WTC11 (cell line): ENCODE measurements at regions not wholly inside any gene's neighbourhood (a gene's known extent, or its start where the extent isn't known, plus 50 kb on each side); places are given as distances from the start of the nearest gene placed in this dataset.

ENCODE experiments used
- ATAC-seq: fragments of 200-7000 bp; cut with Tn5 transposase; 2 replicates; pipeline ENCODE4 v1.10.0; 2021; ENCODE audit warnings: mild to moderate bottlenecking, moderate library complexity
- CTCF ChIA-PET: fragments of 300-600 bp; sonication (Branson Sonifier 250); formaldehyde crosslinking; loops from one replicate; lab custom pipeline; 2021; ENCODE audit warnings: antibody characterized with exemption; lab: Charles Lee
- POLR2A ChIA-PET: fragments of 350-600 bp; sonication (Branson Sonifier 250); formaldehyde crosslinking; loops from one replicate; lab custom pipeline; 2021; ENCODE audit warnings: antibody characterized with exemption; lab: Charles Lee
- DNase-seq: peaks from one replicate; pipeline ENCODE4 v3.0.0; 2021; ENCODE audit warnings: low spot score
- H3K27ac Mint-ChIP-seq: 2 replicates; pipeline ENCODE4 v1.8.0; 2021; ENCODE audit warnings: mixed read lengths
- H3K27me3 Mint-ChIP-seq: 2 replicates; pipeline ENCODE4 v1.8.0; 2021; ENCODE audit warnings: low read depth, mild to moderate bottlenecking, moderate library complexity, mixed read lengths
- H3K36me3 Mint-ChIP-seq: 2 replicates; pipeline ENCODE4 v1.8.0; 2021; ENCODE audit warnings: mixed read lengths
- H3K4me1 Mint-ChIP-seq: 2 replicates; pipeline ENCODE4 v1.8.0; 2022; ENCODE audit warnings: mixed read lengths
- H3K4me3 Mint-ChIP-seq: 2 replicates; pipeline ENCODE4 v1.8.0; 2021; ENCODE audit warnings: mild to moderate bottlenecking, moderate library complexity, mixed read lengths
- H3K9me3 Mint-ChIP-seq: 2 replicates; pipeline ENCODE4 v1.8.0; 2021; ENCODE audit warnings: mixed read lengths
- ATF1 ChIP-seq: sonication (generic); formaldehyde crosslinking; IDR thresholded peaks from 2 replicates; pipeline ENCODE4 v1.8.1; 2023; ENCODE audit warnings: mild to moderate bottlenecking, moderate library complexity, missing genetic modification reagents
- KAT7 ChIP-seq: sonication (generic); formaldehyde crosslinking; IDR thresholded peaks from 2 replicates; pipeline ENCODE4 v1.8.1; 2023; ENCODE audit warnings: missing genetic modification reagents, mild to moderate bottlenecking, borderline replicate concordance
- OVOL2 ChIP-seq: fragments of 250-450 bp; sonication (Bioruptor Pico); IDR thresholded peaks from 2 replicates; pipeline ENCODE4 v1.9.0; 2021; ENCODE audit warnings: mild to moderate bottlenecking, borderline replicate concordance
- RORB ChIP-seq: fragments of 250-450 bp; sonication (Bioruptor Pico); IDR thresholded peaks from 2 replicates; pipeline ENCODE4 v1.9.0; 2021; ENCODE audit warnings: mild to moderate bottlenecking
- SMAD3 ChIP-seq: sonication (generic); formaldehyde crosslinking; IDR thresholded peaks from 2 replicates; pipeline ENCODE4 v1.8.0; 2022; ENCODE audit warnings: missing genetic modification reagents, mild to moderate bottlenecking, borderline replicate concordance
- SOX15 ChIP-seq: fragments of 250-450 bp; sonication (Bioruptor Pico); IDR thresholded peaks from 2 replicates; pipeline ENCODE4 v1.9.0; 2021; ENCODE audit warnings: mild to moderate bottlenecking
- TF ChIP-seq, protein P1 (sequence below): sonication (generic); formaldehyde crosslinking; IDR thresholded peaks from 2 replicates; pipeline ENCODE4 v1.8.0; 2022; ENCODE audit warnings: mild to moderate bottlenecking, missing genetic modification reagents
- TF ChIP-seq, protein P2 (sequence below): sonication (generic); formaldehyde crosslinking; IDR thresholded peaks from 2 replicates; pipeline ENCODE4 v1.8.0; 2022; ENCODE audit warnings: missing genetic modification reagents
- TF ChIP-seq, protein P3 (sequence below): sonication (generic); formaldehyde crosslinking; conservative IDR thresholded peaks from 2 replicates; pipeline ENCODE4 v1.8.1; 2022; ENCODE audit warnings: mild to moderate bottlenecking, missing genetic modification reagents
- TF ChIP-seq, protein P4 (sequence below): sonication (generic); formaldehyde crosslinking; IDR thresholded peaks from 2 replicates; pipeline ENCODE4 v1.8.0; 2023; ENCODE audit warnings: missing genetic modification reagents
- TF ChIP-seq, protein P5 (sequence below): fragments of 250-450 bp; sonication (Bioruptor Pico); IDR thresholded peaks from 2 replicates; pipeline ENCODE4 v1.9.0; 2021; ENCODE audit warnings: moderate library complexity, mild to moderate bottlenecking, inconsistent platforms, borderline replicate concordance
- TF ChIP-seq, protein P6 (sequence below): sonication (generic); formaldehyde crosslinking; IDR thresholded peaks from 2 replicates; pipeline ENCODE4 v1.8.1; 2023; ENCODE audit warnings: mild to moderate bottlenecking, missing genetic modification reagents, moderate library complexity
- TF ChIP-seq, protein P7 (sequence below): sonication (generic); formaldehyde crosslinking; IDR thresholded peaks from 2 replicates; pipeline ENCODE4 v1.8.0; 2023; ENCODE audit warnings: mild to moderate bottlenecking, missing genetic modification reagents
- TF ChIP-seq, protein P8 (sequence below): sonication (generic); formaldehyde crosslinking; IDR thresholded peaks from 2 replicates; pipeline ENCODE4 v1.8.0; 2022; ENCODE audit warnings: mild to moderate bottlenecking, missing genetic modification reagents

DNA sequence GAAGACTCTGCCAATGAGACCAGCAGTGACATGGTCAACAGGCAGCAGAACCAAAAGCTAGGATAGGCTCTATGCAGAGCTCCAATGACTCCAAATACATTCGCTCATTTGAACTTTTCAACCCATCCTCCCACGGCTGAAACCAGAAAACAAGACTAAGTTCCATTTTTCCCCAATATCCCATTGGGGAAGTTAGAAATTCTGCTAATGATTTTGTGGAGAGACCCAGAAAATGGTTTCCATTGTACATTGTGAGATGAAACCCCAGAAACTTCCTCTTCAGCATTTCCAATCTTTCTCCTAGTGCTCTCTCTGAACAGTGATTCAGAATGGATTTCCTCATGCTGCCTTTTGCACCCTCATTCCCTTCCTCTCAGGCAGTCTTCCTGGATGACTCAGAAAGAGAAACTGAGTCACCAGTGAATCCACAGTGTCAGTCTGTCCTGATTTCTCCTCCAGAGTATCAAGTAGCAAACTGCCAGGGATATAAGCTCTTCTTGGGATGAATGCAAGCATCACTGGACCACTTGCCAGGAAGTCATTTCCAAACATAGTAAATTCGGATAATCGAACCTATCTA lies 467.7 kb upstream of the ID2 start:
- no peaks in the 10 kb centered on the region; the same call in 1 of the 2 replicates for H3K27me3 Mint-ChIP-seq
- peaks cover 26% of the 10 kb centered on the region for H3K4me1 Mint-ChIP-seq
- ATAC-seq: no peak
- H3K36me3 Mint-ChIP-seq: peaks cover 5% of the 10 kb centered on the region
- H3K27ac Mint-ChIP-seq: no peak overlapping the region
- TF ChIP-seq SOX15 (CRISPR knock-in tag) (no peak), ATF1 (no peak), KAT7 (CRISPR knock-in tag) (no peak), OVOL2 (CRISPR knock-in tag) (no peak), RORB (CRISPR knock-in tag) (no peak), SMAD3 (CRISPR knock-in tag) (no peak)
- TF ChIP-seq, protein P1, sequence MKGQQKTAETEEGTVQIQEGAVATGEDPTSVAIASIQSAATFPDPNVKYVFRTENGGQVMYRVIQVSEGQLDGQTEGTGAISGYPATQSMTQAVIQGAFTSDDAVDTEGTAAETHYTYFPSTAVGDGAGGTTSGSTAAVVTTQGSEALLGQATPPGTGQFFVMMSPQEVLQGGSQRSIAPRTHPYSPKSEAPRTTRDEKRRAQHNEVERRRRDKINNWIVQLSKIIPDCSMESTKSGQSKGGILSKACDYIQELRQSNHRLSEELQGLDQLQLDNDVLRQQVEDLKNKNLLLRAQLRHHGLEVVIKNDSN (CRISPR knock-in tag): no peak
- TF ChIP-seq, protein P2, sequence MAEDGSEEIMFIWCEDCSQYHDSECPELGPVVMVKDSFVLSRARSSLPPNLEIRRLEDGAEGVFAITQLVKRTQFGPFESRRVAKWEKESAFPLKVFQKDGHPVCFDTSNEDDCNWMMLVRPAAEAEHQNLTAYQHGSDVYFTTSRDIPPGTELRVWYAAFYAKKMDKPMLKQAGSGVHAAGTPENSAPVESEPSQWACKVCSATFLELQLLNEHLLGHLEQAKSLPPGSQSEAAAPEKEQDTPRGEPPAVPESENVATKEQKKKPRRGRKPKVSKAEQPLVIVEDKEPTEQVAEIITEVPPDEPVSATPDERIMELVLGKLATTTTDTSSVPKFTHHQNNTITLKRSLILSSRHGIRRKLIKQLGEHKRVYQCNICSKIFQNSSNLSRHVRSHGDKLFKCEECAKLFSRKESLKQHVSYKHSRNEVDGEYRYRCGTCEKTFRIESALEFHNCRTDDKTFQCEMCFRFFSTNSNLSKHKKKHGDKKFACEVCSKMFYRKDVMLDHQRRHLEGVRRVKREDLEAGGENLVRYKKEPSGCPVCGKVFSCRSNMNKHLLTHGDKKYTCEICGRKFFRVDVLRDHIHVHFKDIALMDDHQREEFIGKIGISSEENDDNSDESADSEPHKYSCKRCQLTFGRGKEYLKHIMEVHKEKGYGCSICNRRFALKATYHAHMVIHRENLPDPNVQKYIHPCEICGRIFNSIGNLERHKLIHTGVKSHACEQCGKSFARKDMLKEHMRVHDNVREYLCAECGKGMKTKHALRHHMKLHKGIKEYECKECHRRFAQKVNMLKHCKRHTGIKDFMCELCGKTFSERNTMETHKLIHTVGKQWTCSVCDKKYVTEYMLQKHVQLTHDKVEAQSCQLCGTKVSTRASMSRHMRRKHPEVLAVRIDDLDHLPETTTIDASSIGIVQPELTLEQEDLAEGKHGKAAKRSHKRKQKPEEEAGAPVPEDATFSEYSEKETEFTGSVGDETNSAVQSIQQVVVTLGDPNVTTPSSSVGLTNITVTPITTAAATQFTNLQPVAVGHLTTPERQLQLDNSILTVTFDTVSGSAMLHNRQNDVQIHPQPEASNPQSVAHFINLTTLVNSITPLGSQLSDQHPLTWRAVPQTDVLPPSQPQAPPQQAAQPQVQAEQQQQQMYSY (CRISPR knock-in tag): no peak
- TF ChIP-seq, protein P3, sequence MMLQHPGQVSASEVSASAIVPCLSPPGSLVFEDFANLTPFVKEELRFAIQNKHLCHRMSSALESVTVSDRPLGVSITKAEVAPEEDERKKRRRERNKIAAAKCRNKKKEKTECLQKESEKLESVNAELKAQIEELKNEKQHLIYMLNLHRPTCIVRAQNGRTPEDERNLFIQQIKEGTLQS (CRISPR knock-in tag): no peak
- TF ChIP-seq, protein P4, sequence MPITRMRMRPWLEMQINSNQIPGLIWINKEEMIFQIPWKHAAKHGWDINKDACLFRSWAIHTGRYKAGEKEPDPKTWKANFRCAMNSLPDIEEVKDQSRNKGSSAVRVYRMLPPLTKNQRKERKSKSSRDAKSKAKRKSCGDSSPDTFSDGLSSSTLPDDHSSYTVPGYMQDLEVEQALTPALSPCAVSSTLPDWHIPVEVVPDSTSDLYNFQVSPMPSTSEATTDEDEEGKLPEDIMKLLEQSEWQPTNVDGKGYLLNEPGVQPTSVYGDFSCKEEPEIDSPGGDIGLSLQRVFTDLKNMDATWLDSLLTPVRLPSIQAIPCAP (CRISPR knock-in tag): no peak
- TF ChIP-seq, protein P5, sequence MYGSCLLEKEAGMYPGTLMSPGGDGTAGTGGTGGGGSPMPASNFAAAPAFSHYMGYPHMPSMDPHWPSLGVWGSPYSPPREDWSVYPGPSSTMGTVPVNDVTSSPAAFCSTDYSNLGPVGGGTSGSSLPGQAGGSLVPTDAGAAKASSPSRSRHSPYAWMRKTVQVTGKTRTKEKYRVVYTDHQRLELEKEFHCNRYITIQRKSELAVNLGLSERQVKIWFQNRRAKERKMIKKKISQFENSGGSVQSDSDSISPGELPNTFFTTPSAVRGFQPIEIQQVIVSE (CRISPR knock-in tag): no peak
- TF ChIP-seq, protein P6, sequence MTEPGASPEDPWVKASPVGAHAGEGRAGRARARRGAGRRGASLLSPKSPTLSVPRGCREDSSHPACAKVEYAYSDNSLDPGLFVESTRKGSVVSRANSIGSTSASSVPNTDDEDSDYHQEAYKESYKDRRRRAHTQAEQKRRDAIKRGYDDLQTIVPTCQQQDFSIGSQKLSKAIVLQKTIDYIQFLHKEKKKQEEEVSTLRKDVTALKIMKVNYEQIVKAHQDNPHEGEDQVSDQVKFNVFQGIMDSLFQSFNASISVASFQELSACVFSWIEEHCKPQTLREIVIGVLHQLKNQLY: no peak
- TF ChIP-seq, protein P7, sequence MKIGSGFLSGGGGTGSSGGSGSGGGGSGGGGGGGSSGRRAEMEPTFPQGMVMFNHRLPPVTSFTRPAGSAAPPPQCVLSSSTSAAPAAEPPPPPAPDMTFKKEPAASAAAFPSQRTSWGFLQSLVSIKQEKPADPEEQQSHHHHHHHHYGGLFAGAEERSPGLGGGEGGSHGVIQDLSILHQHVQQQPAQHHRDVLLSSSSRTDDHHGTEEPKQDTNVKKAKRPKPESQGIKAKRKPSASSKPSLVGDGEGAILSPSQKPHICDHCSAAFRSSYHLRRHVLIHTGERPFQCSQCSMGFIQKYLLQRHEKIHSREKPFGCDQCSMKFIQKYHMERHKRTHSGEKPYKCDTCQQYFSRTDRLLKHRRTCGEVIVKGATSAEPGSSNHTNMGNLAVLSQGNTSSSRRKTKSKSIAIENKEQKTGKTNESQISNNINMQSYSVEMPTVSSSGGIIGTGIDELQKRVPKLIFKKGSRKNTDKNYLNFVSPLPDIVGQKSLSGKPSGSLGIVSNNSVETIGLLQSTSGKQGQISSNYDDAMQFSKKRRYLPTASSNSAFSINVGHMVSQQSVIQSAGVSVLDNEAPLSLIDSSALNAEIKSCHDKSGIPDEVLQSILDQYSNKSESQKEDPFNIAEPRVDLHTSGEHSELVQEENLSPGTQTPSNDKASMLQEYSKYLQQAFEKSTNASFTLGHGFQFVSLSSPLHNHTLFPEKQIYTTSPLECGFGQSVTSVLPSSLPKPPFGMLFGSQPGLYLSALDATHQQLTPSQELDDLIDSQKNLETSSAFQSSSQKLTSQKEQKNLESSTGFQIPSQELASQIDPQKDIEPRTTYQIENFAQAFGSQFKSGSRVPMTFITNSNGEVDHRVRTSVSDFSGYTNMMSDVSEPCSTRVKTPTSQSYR (CRISPR knock-in tag): no peak
- TF ChIP-seq, protein P8, sequence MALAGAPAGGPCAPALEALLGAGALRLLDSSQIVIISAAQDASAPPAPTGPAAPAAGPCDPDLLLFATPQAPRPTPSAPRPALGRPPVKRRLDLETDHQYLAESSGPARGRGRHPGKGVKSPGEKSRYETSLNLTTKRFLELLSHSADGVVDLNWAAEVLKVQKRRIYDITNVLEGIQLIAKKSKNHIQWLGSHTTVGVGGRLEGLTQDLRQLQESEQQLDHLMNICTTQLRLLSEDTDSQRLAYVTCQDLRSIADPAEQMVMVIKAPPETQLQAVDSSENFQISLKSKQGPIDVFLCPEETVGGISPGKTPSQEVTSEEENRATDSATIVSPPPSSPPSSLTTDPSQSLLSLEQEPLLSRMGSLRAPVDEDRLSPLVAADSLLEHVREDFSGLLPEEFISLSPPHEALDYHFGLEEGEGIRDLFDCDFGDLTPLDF (CRISPR knock-in tag): no peak
- TF ChIP-seq, all 79 proteins: peak for 0
- Mint-ChIP-seq H3K4me3 (no peak overlapping the region), H3K9me3 (peaks cover 6% of the 10 kb centered on the region)
- DNase-seq: no peak
- CTCF ChIA-PET: no interaction called here
- POLR2A ChIA-PET: no interaction called here
